Suprapubic skin (tissue), 4 donors: ENCODE measurements at regions not wholly inside any gene's neighbourhood (a gene's known extent, or its start where the extent isn't known, plus 50 kb on each side); places are given as distances from the start of the nearest gene placed in this dataset.

Source experiments
- EP300 ChIP-seq: sonication (generic); formaldehyde crosslinking; IDR thresholded peaks from one replicate; pipeline ENCODE4 v1.6.1; 2017; ENCODE audit warnings: antibody characterized with exemption
- POLR2A ChIP-seq, 2 donors: fragments of 450-650 bp; IDR thresholded peaks; one replicate each; pipeline ENCODE4 v1.6.1; 2017; ENCODE audit warnings: antibody characterized with exemption in 2 of 2, mild to moderate bottlenecking in 2 of 2, moderate library complexity in 2 of 2
- POLR2AphosphoS5 ChIP-seq, 3 donors: sonication (generic); formaldehyde crosslinking; IDR thresholded peaks; one replicate each; pipeline ENCODE4 v1.6.1; 2017; ENCODE audit warnings: antibody characterized with exemption in 3 of 3
- TF ChIP-seq, protein P1 (sequence below), 2 donors: fragments of 200-600 bp in 1 of 2; fragments of 450-650 bp in 1 of 2; sonication (generic) in 1 of 2; IDR thresholded peaks; one replicate each; pipeline ENCODE4 v1.5.1; 2016 to 2019; ENCODE audit warnings: antibody characterized with exemption in 2 of 2, mild to moderate bottlenecking in 1 of 2, moderate library complexity in 1 of 2

DNA sequence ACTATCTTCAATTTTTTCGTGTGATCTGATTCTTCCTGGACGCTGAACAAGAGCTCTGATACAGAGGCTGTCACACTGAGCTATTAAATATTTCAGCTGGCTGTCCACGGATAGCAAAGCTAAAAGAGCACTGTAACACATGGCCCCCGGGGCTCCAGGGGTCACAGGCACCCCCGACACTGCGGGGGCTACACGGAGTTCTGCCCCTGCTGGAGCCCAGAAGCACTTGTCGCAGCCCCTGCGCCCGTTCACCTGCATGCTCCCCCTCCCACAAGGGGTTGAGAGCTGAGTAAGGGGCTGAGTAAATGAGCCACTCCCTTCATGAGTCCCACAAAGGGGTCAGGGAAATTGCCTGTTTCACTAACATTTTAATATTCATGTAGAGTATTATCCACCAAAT is 316.3 kb downstream of the TMEM167A start:
- TF ChIP-seq, protein P1, sequence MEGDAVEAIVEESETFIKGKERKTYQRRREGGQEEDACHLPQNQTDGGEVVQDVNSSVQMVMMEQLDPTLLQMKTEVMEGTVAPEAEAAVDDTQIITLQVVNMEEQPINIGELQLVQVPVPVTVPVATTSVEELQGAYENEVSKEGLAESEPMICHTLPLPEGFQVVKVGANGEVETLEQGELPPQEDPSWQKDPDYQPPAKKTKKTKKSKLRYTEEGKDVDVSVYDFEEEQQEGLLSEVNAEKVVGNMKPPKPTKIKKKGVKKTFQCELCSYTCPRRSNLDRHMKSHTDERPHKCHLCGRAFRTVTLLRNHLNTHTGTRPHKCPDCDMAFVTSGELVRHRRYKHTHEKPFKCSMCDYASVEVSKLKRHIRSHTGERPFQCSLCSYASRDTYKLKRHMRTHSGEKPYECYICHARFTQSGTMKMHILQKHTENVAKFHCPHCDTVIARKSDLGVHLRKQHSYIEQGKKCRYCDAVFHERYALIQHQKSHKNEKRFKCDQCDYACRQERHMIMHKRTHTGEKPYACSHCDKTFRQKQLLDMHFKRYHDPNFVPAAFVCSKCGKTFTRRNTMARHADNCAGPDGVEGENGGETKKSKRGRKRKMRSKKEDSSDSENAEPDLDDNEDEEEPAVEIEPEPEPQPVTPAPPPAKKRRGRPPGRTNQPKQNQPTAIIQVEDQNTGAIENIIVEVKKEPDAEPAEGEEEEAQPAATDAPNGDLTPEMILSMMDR (IDR thresholded peaks at IDR 0.05) = no peak
- no peak for TF ChIP-seq POLR2AphosphoS5 (IDR thresholded peaks at IDR 0.05)
- no peak for TF ChIP-seq POLR2A (IDR thresholded peaks at IDR 0.05)
- TF ChIP-seq EP300 = no peak
